HEK293 (cell line): ENCODE measurements at regions not wholly inside any gene's neighbourhood (a gene's known extent, or its start where the extent isn't known, plus 50 kb on each side); places are given as distances from the start of the nearest gene placed in this dataset.

Source experiments
- CTCF ChIP-seq: fragments of 450-650 bp; formaldehyde crosslinking; IDR thresholded peaks from 2 replicates; pipeline ENCODE4 v1.5.1; 2016; ENCODE audit warnings: missing biosample characterization, missing genetic modification characterization
- ZFHX2 ChIP-seq: fragments of 450-650 bp; formaldehyde crosslinking; conservative IDR thresholded peaks from 2 replicates; pipeline ENCODE4 v1.5.1; 2016; ENCODE audit warnings: missing biosample characterization, missing genetic modification characterization
- ZNF391 ChIP-seq: fragments of 450-650 bp; formaldehyde crosslinking; IDR thresholded peaks from 2 replicates; pipeline ENCODE4 v1.5.1; 2016; ENCODE audit warnings: low read depth, missing biosample characterization, missing genetic modification characterization, borderline replicate concordance

- TF ChIP-seq CTCF (tag by site-specific recombination) (no peak), ZFHX2 (tag by site-specific recombination) (no peak), ZNF391 (tag by site-specific recombination) (no peak)
Measured at GRCh38 chr19:5219551-5220304, 120.9 kb downstream of the PTPRS start.
